Thyroid gland (tissue), 4 donors: ENCODE measurements at regions not wholly inside any gene's neighbourhood (a gene's known extent, or its start where the extent isn't known, plus 50 kb on each side); places are given as distances from the start of the nearest gene placed in this dataset.

Source experiments
- DNase-seq, 2 donors: peaks; one replicate each; pipeline ENCODE4 v3.0.0-alpha.2; 2019
- H3K27ac ChIP-seq, 3 donors: fragments of 200-600 bp; sonication (generic); 1 replicate in 2 of 3; 2 replicates in 1 of 3; pipeline ENCODE4 v1.5.1; 2016 to 2019; ENCODE audit warnings: mild to moderate bottlenecking in 1 of 3, moderate library complexity in 1 of 3
- H3K27me3 ChIP-seq: fragments of 200-600 bp; sonication (generic); one replicate; pipeline ENCODE4 v1.5.1; 2019
- H3K36me3 ChIP-seq, 2 donors: fragments of 200-600 bp; sonication (generic); one replicate each; pipeline ENCODE4 v1.5.1; 2016 to 2019
- H3K4me1 ChIP-seq, 2 donors: fragments of 200-600 bp; sonication (generic); one replicate each; pipeline ENCODE4 v1.5.1; 2017 to 2019
- H3K4me3 ChIP-seq, 3 donors: fragments of 200-600 bp; sonication (generic); replicated peaks in 1 of 3; 1 replicate in 2 of 3; 2 replicates in 1 of 3; pipeline ENCODE4 v1.5.1; 2016; ENCODE audit warnings: mild to moderate bottlenecking in 1 of 3
- H3K9me3 ChIP-seq: fragments of 200-600 bp; sonication (generic); one replicate; pipeline ENCODE4 v1.5.1; 2017
- POLR2A ChIP-seq, 2 donors: fragments of 450-650 bp; IDR thresholded peaks; one replicate each; pipeline ENCODE4 v1.6.1; 2017; ENCODE audit warnings: antibody characterized with exemption in 2 of 2, mild to moderate bottlenecking in 2 of 2, moderate library complexity in 1 of 2
- WGBS, 2 donors: methylation state at CpG; one replicate each; pipeline ENCODE4 v1.1.5; 2017; 5-methylcytosine and 5-hydroxymethylcytosine counted together
- intact Hi-C: fragments of 100-400 bp; cut with DNase I; formaldehyde crosslinking; loops from one replicate; pipeline ENCODE4 v1.15.1; 2023
- TF ChIP-seq, protein P1 (sequence below), 6 experiments: fragments of 200-600 bp in 3 of 6; fragments of 450-650 bp in 3 of 6; sonication (generic) in 3 of 6; IDR thresholded peaks; one replicate each; pipeline ENCODE4 v1.5.1; 2016 to 2019; ENCODE audit warnings: antibody characterized with exemption in 6 of 6, mild to moderate bottlenecking in 2 of 6, inconsistent platforms in 1 of 6, moderate library complexity in 1 of 6

DNA sequence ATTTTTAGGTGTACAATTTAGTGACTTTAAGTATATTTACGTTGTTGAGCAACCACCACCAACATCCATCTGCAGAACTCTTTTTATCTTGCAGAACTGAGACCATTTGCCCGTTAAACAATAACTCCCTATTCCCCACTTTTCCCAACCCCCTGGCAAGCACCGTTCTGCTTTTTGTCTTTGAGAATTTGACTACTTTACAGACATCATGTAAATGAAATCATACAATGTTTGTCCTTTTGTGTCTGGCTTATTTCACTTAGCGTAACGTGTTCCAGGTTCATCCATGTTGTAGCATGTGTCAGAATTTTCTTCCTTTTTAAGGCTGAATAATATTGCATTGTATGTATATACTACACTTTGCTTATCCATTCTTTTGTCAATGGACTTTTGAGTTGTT, 201.5 kb downstream of the DACT1 start:
- no peaks in the 10 kb centered on the region for H3K27me3 ChIP-seq
- no peaks in the 10 kb centered on the region for H3K9me3 ChIP-seq
- TF ChIP-seq POLR2A (IDR thresholded peaks at IDR 0.05) = no peak
- WGBS, 2 donors = 88 to 91% methylated on average over 5 of the region's 5 CpGs
- no peak overlapping the region for H3K4me3 ChIP-seq
- no peak for DNase-seq
- no peak overlapping the region for H3K27ac ChIP-seq
- H3K36me3 ChIP-seq = no peaks in the 10 kb centered on the region
- intact Hi-C loops = no loop called here
- no peaks in the 10 kb centered on the region for H3K4me1 ChIP-seq

DNA sequence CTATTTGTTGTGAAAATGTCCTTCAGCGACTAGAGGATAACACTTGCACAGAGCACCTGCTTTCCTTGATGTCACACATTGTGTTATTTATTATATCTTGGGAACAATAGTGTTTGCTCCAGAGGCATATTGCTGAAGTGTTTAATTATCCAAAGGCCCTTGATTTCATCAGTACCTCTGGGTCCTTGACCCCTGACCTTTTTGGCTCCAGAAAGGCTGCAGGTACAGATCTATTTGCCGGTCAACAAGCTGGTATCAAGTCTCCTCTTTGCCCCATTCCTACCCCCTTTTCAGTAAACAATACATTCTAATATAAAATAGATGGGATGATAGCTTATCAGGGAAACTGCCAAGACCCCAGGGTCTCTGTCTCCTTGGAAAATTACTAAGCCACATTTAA, 206.8 kb downstream of the DACT1 start:
- intact Hi-C loops = no loop called here
- no peaks in the 10 kb centered on the region for H3K27me3 ChIP-seq
- no peaks in the 10 kb centered on the region for H3K4me1 ChIP-seq
- no peak overlapping the region for H3K4me3 ChIP-seq
- 75 to 81% methylated on average over 2 of the region's 2 CpGs for WGBS, 2 donors
- TF ChIP-seq, protein P1, sequence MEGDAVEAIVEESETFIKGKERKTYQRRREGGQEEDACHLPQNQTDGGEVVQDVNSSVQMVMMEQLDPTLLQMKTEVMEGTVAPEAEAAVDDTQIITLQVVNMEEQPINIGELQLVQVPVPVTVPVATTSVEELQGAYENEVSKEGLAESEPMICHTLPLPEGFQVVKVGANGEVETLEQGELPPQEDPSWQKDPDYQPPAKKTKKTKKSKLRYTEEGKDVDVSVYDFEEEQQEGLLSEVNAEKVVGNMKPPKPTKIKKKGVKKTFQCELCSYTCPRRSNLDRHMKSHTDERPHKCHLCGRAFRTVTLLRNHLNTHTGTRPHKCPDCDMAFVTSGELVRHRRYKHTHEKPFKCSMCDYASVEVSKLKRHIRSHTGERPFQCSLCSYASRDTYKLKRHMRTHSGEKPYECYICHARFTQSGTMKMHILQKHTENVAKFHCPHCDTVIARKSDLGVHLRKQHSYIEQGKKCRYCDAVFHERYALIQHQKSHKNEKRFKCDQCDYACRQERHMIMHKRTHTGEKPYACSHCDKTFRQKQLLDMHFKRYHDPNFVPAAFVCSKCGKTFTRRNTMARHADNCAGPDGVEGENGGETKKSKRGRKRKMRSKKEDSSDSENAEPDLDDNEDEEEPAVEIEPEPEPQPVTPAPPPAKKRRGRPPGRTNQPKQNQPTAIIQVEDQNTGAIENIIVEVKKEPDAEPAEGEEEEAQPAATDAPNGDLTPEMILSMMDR (IDR thresholded peaks at IDR 0.05) = no peak
- TF ChIP-seq POLR2A (IDR thresholded peaks at IDR 0.05) = no peak
- H3K36me3 ChIP-seq = no peaks in the 10 kb centered on the region
- DNase-seq = no peak
- H3K9me3 ChIP-seq = no peaks in the 10 kb centered on the region
- no peak overlapping the region for H3K27ac ChIP-seq

DNA sequence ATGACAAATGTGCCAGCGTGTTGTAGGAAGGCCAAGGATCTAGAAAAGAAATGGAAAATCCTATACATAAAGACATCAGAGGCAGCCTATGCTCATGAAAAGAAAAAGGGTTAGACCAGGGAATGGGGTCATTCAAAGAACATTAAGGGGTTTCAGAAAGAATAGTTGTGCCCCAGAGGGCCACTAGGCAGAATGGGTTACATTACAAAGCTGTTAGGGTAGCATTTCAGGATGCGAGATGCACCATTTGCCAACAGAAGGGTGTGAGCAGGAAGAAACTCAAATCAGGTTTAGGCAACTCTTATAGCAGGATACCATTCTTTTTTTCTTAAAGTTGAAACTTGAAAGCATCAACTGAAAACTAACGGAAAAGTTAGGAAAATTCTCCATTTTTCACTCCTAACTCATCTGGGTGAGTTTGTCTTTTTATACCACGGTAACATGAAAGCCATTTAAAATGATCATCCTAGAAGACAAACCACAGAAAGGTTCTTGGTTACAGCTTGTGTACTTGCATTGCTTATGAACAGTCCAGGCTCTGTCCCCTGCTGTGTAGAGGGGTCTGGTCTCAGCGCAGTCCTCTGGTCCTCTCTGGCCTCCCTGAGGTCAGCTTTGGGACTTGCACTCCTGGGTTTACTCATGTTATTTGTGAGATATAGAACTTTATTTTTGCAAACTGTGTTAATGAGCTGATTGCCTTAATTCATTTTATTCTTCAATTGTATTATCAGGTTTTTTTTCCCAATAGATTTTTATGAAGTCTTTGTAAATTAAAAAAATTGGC, 209.1 kb downstream of the DACT1 start:
- no peaks in the 10 kb centered on the region for H3K27me3 ChIP-seq
- H3K4me1 ChIP-seq = no peaks in the 10 kb centered on the region
- WGBS, 2 donors = 92% methylated on average over 5 of the region's 5 CpGs
- DNase-seq = no peak
- no peak for TF ChIP-seq POLR2A (IDR thresholded peaks at IDR 0.05)
- TF ChIP-seq, protein P1 (IDR thresholded peaks at IDR 0.05) = no peak
- intact Hi-C loops = no loop called here
- H3K27ac ChIP-seq = no peak overlapping the region
- H3K4me3 ChIP-seq = no peak overlapping the region
- no peaks in the 10 kb centered on the region for H3K9me3 ChIP-seq
- no peaks in the 10 kb centered on the region for H3K36me3 ChIP-seq

DNA sequence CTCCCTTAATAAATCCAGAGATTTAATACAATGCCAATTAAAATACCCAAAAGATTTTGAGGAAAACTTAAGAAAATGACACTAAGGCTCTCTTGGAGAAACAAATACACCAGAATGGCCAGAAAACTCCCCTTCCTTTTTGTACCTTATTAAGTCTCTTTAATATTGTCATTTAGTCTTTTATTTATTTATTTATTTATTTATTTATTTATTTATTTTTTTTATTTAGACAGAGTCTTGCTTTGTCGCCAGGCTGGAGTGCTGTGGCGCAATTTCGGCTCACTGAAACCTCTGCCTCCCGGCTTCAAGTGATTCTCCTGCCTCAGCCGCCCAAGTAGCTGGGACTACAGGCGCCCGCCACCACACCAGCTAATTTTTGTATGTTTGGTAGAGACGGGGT, 210.6 kb downstream of the DACT1 start:
- 98 to 99% methylated on average over 8 of the region's 8 CpGs for WGBS, 2 donors
- Histone ChIP-seq H3K27me3 (no peaks in the 10 kb centered on the region), H3K4me1 (no peaks in the 10 kb centered on the region), H3K4me3 (no peak overlapping the region), H3K9me3 (no peaks in the 10 kb centered on the region), H3K27ac (no peak overlapping the region), H3K36me3 (no peaks in the 10 kb centered on the region)
- TF ChIP-seq POLR2A (IDR thresholded peaks at IDR 0.05) = no peak
- TF ChIP-seq, protein P1 (IDR thresholded peaks at IDR 0.05) = no peak
- intact Hi-C loops = no loop called here
- no peak for DNase-seq

DNA sequence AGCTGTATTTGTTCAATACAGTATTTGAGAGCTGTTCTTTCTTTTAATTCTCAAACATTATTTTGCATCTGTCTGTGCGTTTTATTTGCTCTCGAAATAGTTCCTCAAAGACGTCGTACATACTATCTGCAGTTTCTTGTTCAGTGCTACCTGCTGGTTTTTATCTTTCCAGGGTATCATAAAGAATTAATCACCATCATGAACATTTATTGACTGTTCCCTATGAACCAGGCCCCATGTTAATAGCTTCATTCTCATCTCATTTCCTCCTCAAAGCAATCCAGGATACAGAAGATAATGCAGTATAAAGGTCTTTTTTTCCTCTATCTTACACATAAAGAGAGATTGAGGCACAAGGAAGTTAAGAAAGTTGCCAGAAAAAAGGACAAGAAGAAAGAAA, 211.8 kb downstream of the DACT1 start:
- Histone ChIP-seq H3K4me3 (no peak overlapping the region), H3K27me3 (no peaks in the 10 kb centered on the region), H3K36me3 (no peaks in the 10 kb centered on the region), H3K27ac (no peak overlapping the region), H3K9me3 (no peaks in the 10 kb centered on the region), H3K4me1 (no peaks in the 10 kb centered on the region)
- intact Hi-C loops = no loop called here
- TF ChIP-seq POLR2A (IDR thresholded peaks at IDR 0.05) = no peak
- TF ChIP-seq, protein P1 (IDR thresholded peaks at IDR 0.05) = no peak
- 84 to 97% methylated on average over 4 of the region's 4 CpGs for whole genome bisulfite sequencing, 2 donors
- no peak for DNase-seq
